ENCODE measurements at regions not wholly inside any gene's neighbourhood (a gene's known extent, or its start where the extent isn't known, plus 50 kb on each side); places are given as distances from the start of the nearest gene placed in this dataset.

GRCh38 chrX:124226129-124226528 lies 106.3 kb upstream of the TEX13D start:
- TF ChIP-seq CTCF (IDR thresholded peaks at IDR 0.05) (no peak), EZH2phosphoT487 (IDR thresholded peaks at IDR 0.05) (no peak), EZH2 (IDR thresholded peaks at IDR 0.05) (no peak)
